ENCODE measurements at regions not wholly inside any gene's neighbourhood (a gene's known extent, or its start where the extent isn't known, plus 50 kb on each side); places are given as distances from the start of the nearest gene placed in this dataset.

DNA sequence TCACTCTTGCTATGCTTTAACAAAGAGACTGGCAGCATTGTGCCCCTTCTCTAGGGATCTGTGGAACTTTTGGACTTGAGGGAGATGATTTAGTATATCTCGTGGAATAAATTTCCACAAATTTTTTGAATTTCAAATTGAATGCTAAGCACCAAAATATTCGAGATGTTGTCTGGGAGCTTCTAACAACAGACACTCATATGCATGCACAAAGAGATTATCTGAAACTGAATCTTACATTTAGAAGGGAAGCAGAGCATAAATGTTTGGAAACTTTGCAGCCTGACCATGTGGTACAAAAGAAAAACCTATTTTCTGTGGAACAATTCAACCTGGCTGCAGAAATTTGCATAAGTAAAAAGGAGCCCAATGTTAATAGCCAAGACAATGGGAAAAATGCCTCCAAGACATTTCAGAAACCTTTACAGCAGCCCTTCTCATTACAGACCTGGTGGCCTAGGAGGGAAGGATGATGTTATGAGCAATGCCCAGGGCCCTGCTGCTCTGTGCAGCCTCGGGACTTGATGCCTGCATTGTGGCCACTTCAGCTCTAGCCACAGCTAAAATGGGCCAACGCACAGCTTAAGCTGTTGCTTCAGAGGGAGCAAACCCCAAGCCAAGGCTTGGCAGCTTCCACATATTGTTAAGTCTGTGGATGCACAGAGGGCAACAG is 285.8 kb upstream of the FAM174A start:
- no peak for DNase-seq (ENCODE audit: insufficient read length, low spot score, missing footprints)
- H3K4me2 ChIP-seq (ENCODE audit: insufficient read depth, low read length), result no peak overlapping the region
- TF ChIP-seq CTCF (IDR thresholded peaks at IDR 0.05; ENCODE audit: extremely low read depth, low read depth, low read length), result no peak

GRCh38 chr5:100232736-100233135 is 302.4 kb upstream of the FAM174A start:
- H3K79me2 ChIP-seq (ENCODE audit: insufficient read depth, low read length), result no peaks in the 10 kb centered on the region
- H3K36me3 ChIP-seq (ENCODE audit: insufficient read depth, low read length), result no peaks in the 10 kb centered on the region
- DNase-seq (ENCODE audit: insufficient read length, low spot score, missing footprints), result no peak
- no peaks in the 10 kb centered on the region for H4K20me1 ChIP-seq (ENCODE audit: insufficient read depth, low read length)
- H2AFZ ChIP-seq (ENCODE audit: low read length), result no peak overlapping the region
- no peak overlapping the region for H3K4me2 ChIP-seq (ENCODE audit: insufficient read depth, low read length)
- no peaks in the 10 kb centered on the region for H3K4me1 ChIP-seq (ENCODE audit: insufficient read depth, low read length)
- H3K27ac ChIP-seq (ENCODE audit: low read depth, low read length), result no peak overlapping the region
- no peaks in the 10 kb centered on the region for H3K27me3 ChIP-seq (ENCODE audit: insufficient read depth, low read length)
- no peaks in the 10 kb centered on the region for H3K9me3 ChIP-seq (ENCODE audit: low read depth, low read length)
- TF ChIP-seq CTCF (IDR thresholded peaks at IDR 0.05; ENCODE audit: extremely low read depth, low read depth, low read length), result no peak
- no peak overlapping the region for H3K4me3 ChIP-seq (ENCODE audit: insufficient read depth, low read length)

More for the DNA sequence above, 285.8 kb upstream of the FAM174A start:
- Histone ChIP-seq H3K27me3 (ENCODE audit: insufficient read depth, low read length) (no peaks in the 10 kb centered on the region), H3K27ac (ENCODE audit: low read depth, low read length) (no peak overlapping the region), H3K79me2 (ENCODE audit: insufficient read depth, low read length) (no peaks in the 10 kb centered on the region), H3K4me1 (ENCODE audit: insufficient read depth, low read length) (no peaks in the 10 kb centered on the region), H2AFZ (ENCODE audit: low read length) (no peak overlapping the region), H3K4me3 (ENCODE audit: insufficient read depth, low read length) (no peak overlapping the region), H3K36me3 (ENCODE audit: insufficient read depth, low read length) (no peaks in the 10 kb centered on the region), H3K9me3 (ENCODE audit: low read depth, low read length) (no peaks in the 10 kb centered on the region), H4K20me1 (ENCODE audit: insufficient read depth, low read length) (no peaks in the 10 kb centered on the region)

GRCh38 chr5:100188778-100189177 is 346.4 kb upstream of the FAM174A start:
- H3K36me3 ChIP-seq (ENCODE audit: insufficient read depth, low read length), result no peaks in the 10 kb centered on the region
- no peak for DNase-seq (ENCODE audit: insufficient read length, low spot score, missing footprints)
- TF ChIP-seq CTCF (IDR thresholded peaks at IDR 0.05; ENCODE audit: extremely low read depth, low read depth, low read length), result no peak
- H3K9me3 ChIP-seq (ENCODE audit: low read depth, low read length), result peaks cover 2% of the 10 kb centered on the region
- no peak overlapping the region for H2AFZ ChIP-seq (ENCODE audit: low read length)
- H4K20me1 ChIP-seq (ENCODE audit: insufficient read depth, low read length), result no peaks in the 10 kb centered on the region
- no peak overlapping the region for H3K4me3 ChIP-seq (ENCODE audit: insufficient read depth, low read length)
- H3K27ac ChIP-seq (ENCODE audit: low read depth, low read length), result no peak overlapping the region
- no peak overlapping the region for H3K4me2 ChIP-seq (ENCODE audit: insufficient read depth, low read length)
- no peaks in the 10 kb centered on the region for H3K79me2 ChIP-seq (ENCODE audit: insufficient read depth, low read length)
- H3K4me1 ChIP-seq (ENCODE audit: insufficient read depth, low read length), result no peaks in the 10 kb centered on the region
- H3K27me3 ChIP-seq (ENCODE audit: insufficient read depth, low read length), result no peaks in the 10 kb centered on the region

DNA sequence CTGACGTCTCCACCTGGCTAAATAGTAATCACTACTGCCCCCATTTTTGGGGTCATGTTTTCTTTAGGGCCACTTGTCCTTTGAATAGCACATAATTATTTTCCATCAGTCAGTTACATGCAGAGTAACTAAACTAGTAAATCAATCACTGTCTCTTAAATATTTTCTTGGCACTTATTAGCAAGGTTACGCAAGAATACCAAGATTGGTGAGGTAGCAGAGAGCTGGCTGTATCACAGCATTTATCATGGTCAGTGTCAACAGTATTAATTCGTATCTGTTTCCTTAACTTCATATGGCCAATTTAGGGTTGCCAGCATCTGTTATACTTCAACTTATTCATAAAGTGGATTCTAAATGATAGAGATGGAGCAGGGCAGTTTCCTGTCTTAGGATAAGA is 346.8 kb upstream of the FAM174A start:
- DNase-seq (ENCODE audit: insufficient read length, low spot score, missing footprints), result no peak

More for the DNA sequence above, 346.8 kb upstream of the FAM174A start:
- Histone ChIP-seq H2AFZ (ENCODE audit: low read length) (no peak overlapping the region), H3K4me2 (ENCODE audit: insufficient read depth, low read length) (no peak overlapping the region), H3K27me3 (ENCODE audit: insufficient read depth, low read length) (no peaks in the 10 kb centered on the region), H3K36me3 (ENCODE audit: insufficient read depth, low read length) (no peaks in the 10 kb centered on the region), H3K4me3 (ENCODE audit: insufficient read depth, low read length) (no peak overlapping the region), H3K4me1 (ENCODE audit: insufficient read depth, low read length) (no peaks in the 10 kb centered on the region), H3K9me3 (ENCODE audit: low read depth, low read length) (peaks cover 2% of the 10 kb centered on the region), H3K27ac (ENCODE audit: low read depth, low read length) (no peak overlapping the region), H3K79me2 (ENCODE audit: insufficient read depth, low read length) (no peaks in the 10 kb centered on the region), H4K20me1 (ENCODE audit: insufficient read depth, low read length) (no peaks in the 10 kb centered on the region)
- no peak for TF ChIP-seq CTCF (IDR thresholded peaks at IDR 0.05; ENCODE audit: extremely low read depth, low read depth, low read length)
